ENCODE measurements at regions not wholly inside any gene's neighbourhood (a gene's known extent, or its start where the extent isn't known, plus 50 kb on each side); places are given as distances from the start of the nearest gene placed in this dataset.
"Not testable (repeated sequence)": the region's sequence is repeated elsewhere in the genome, so short reads cannot be mapped to it uniquely, and the experiment has no call there.

DNA sequence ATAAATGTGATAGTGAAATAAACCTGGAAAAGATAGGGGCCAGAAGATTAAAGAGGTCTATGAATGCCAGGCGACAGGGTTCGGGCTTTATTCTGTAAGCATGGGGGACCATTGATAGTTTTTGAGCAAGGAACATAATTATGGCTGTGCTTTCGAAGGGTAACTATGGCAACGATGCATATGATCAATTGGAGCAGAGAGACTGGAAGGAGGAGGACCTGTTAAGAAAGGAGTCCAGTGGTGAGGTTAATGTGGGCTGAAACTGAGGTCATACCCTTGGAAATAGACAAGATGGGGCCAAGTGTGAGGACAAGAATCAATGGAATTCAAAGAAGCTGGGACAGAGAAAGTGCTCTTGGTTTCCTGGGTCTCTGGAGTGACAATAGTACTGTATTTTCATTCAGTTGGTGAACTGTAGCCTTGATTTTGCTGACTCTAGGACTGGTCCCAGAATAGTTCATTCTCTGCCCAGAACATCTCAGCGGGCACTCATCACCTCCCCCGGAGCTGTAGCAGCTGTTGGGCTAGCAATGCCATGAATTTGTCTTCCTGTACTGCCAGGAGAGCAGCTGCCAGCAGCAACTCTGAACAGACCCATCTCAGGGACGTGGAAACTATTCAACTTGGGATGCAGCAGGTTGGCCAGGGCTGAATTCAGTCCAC lies 108.4 kb downstream of the SRGAP2 start:
- TF ChIP-seq POLR2A, POLR2AphosphoS5, EP300 (IDR thresholded peaks at IDR 0.05): not testable (repeated sequence)
- TF ChIP-seq, protein P1, sequence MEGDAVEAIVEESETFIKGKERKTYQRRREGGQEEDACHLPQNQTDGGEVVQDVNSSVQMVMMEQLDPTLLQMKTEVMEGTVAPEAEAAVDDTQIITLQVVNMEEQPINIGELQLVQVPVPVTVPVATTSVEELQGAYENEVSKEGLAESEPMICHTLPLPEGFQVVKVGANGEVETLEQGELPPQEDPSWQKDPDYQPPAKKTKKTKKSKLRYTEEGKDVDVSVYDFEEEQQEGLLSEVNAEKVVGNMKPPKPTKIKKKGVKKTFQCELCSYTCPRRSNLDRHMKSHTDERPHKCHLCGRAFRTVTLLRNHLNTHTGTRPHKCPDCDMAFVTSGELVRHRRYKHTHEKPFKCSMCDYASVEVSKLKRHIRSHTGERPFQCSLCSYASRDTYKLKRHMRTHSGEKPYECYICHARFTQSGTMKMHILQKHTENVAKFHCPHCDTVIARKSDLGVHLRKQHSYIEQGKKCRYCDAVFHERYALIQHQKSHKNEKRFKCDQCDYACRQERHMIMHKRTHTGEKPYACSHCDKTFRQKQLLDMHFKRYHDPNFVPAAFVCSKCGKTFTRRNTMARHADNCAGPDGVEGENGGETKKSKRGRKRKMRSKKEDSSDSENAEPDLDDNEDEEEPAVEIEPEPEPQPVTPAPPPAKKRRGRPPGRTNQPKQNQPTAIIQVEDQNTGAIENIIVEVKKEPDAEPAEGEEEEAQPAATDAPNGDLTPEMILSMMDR (IDR thresholded peaks at IDR 0.05), result not testable (repeated sequence)
